22Rv1 (cell line): ENCODE measurements at regions not wholly inside any gene's neighbourhood (a gene's known extent, or its start where the extent isn't known, plus 50 kb on each side); places are given as distances from the start of the nearest gene placed in this dataset.

Source experiments
- CTCF ChIP-seq: fragments of 450-650 bp; IDR thresholded peaks from 2 replicates; pipeline ENCODE4 v1.5.1; 2017; ENCODE audit warnings: mild to moderate bottlenecking
- ZFX ChIP-seq: fragments of 450-650 bp; IDR thresholded peaks from 2 replicates; pipeline ENCODE4 v1.6.1; 2017; ENCODE audit warnings: antibody characterized with exemption, borderline replicate concordance

- TF ChIP-seq CTCF = no peak
- no peak for TF ChIP-seq ZFX
Observed at GRCh38 chr19:28061111-28061510, 1151.8 kb downstream of the UQCRFS1 start.
